HFFc6 (cell line): ENCODE measurements at regions not wholly inside any gene's neighbourhood (a gene's known extent, or its start where the extent isn't known, plus 50 kb on each side); places are given as distances from the start of the nearest gene placed in this dataset.

Experiments used
- DNase-seq: peaks from one replicate; pipeline ENCODE4 v3.0.0-alpha.2; 2018
- H3K27ac Mint-ChIP-seq: 2 replicates; pipeline ENCODE4 v1.8.0; 2020; ENCODE audit warnings: mild to moderate bottlenecking, mixed read lengths
- H3K27me3 Mint-ChIP-seq: 2 replicates; pipeline ENCODE4 v1.8.0; 2021; ENCODE audit warnings: mild to moderate bottlenecking, moderate library complexity, mixed read lengths; ENCODE audit not compliant: insufficient read depth
- H3K36me3 Mint-ChIP-seq: 2 replicates; pipeline ENCODE4 v1.8.0; 2021; ENCODE audit warnings: low read depth, mixed read lengths
- H3K4me1 Mint-ChIP-seq: 2 replicates; pipeline ENCODE4 v1.8.0; 2020; ENCODE audit warnings: low read depth, mixed read lengths
- H3K4me3 Mint-ChIP-seq: 2 replicates; pipeline ENCODE4 v1.8.0; 2020; ENCODE audit warnings: mild to moderate bottlenecking, moderate library complexity, mixed read lengths
- H3K9me3 Mint-ChIP-seq: 2 replicates; pipeline ENCODE4 v1.8.0; 2020; ENCODE audit warnings: mild to moderate bottlenecking, mixed read lengths
- CTCF ChIP-seq: fragments of 200-600 bp; sonication (generic); IDR thresholded peaks from 2 replicates; pipeline ENCODE4 v1.5.0; 2021; ENCODE audit warnings: antibody characterized with exemption, mild to moderate bottlenecking

DNA sequence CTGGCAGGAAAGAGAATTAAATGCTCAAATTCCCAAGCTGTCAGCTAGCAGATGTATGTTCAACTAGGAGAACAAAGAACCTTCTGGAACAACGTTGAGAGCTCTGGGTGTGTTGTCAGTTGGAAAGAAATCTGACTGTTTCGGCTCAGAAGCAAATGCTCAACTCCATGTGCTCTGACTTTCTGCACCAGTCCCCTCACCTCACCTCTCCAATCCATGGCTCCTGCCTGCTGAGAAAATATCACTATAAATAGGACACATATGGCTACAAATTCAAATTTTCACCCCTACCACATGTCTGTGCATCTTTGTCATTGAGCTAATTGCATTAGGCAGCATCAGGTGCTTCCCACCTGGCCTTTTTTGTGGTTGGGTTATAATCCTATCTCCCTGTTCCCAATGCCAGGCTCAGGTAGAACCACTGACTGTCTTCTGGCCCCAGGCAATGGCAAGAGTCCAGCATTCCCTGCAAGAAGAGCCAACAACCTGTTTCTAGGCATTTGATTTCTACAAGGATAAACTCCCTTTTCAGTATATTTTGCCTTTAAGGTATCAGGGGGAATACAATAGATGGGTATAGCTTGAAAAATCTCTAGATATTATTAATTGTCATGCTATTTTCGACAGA lies 142.6 kb upstream of the LSM8 start:
- H3K9me3 Mint-ChIP-seq, result peaks cover 34% of the 10 kb centered on the region
- H3K4me1 Mint-ChIP-seq, result no peaks in the 10 kb centered on the region
- no peak overlapping the region for H3K4me3 Mint-ChIP-seq
- no peak for TF ChIP-seq CTCF
- DNase-seq, result no peak
- no peaks in the 10 kb centered on the region; the same call in 1 of the 2 replicates for H3K27me3 Mint-ChIP-seq
- H3K36me3 Mint-ChIP-seq, result no peaks in the 10 kb centered on the region
- H3K27ac Mint-ChIP-seq, result no peak overlapping the region

GRCh38 chr7:118045629-118046028 lies 138.3 kb upstream of the LSM8 start:
- H3K4me1 Mint-ChIP-seq, result no peaks in the 10 kb centered on the region
- no peak for TF ChIP-seq CTCF
- H3K27me3 Mint-ChIP-seq, result no peaks in the 10 kb centered on the region
- H3K27ac Mint-ChIP-seq, result no peak overlapping the region
- no peak for DNase-seq
- no peak overlapping the region for H3K4me3 Mint-ChIP-seq
- no peaks in the 10 kb centered on the region for H3K36me3 Mint-ChIP-seq
- peaks cover 13% of the 10 kb centered on the region for H3K9me3 Mint-ChIP-seq

DNA sequence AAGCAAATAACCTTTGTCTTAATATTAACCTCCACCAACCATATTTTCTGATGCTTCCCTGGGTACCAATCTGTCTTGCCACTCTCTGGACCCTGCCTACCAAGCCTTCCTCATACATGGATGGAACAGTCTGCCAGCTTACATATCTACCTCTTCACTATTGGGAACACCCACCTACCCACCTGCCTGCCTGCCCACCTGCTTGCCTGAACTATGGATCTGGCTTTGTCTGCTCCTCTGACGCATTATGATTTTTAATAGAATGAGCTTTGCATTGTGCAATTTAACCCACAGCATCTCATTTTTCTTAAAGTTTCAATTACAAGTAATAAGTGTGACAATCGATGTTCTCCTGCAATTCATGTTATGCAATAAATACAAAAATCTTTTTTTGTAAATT lies 137.9 kb upstream of the LSM8 start:
- TF ChIP-seq CTCF, result no peak
- Mint-ChIP-seq H3K27me3 (no peaks in the 10 kb centered on the region), H3K9me3 (peaks cover 11% of the 10 kb centered on the region), H3K4me3 (no peak overlapping the region), H3K36me3 (no peaks in the 10 kb centered on the region), H3K4me1 (no peaks in the 10 kb centered on the region), H3K27ac (no peak overlapping the region)
- no peak for DNase-seq

GRCh38 chr7:118046801-118047200 lies 137.2 kb upstream of the LSM8 start:
- Mint-ChIP-seq H3K4me3 (no peak overlapping the region), H3K4me1 (no peaks in the 10 kb centered on the region), H3K36me3 (no peaks in the 10 kb centered on the region), H3K27me3 (no peaks in the 10 kb centered on the region), H3K27ac (no peak overlapping the region), H3K9me3 (peaks cover 10% of the 10 kb centered on the region)
- TF ChIP-seq CTCF, result no peak
- no peak for DNase-seq

GRCh38 chr7:118052336-118052735 lies 131.6 kb upstream of the LSM8 start:
- Mint-ChIP-seq H3K27me3 (no peaks in the 10 kb centered on the region), H3K36me3 (no peaks in the 10 kb centered on the region), H3K4me3 (no peak overlapping the region), H3K4me1 (no peaks in the 10 kb centered on the region), H3K9me3 (peaks cover 26% of the 10 kb centered on the region), H3K27ac (no peak overlapping the region)
- no peak for TF ChIP-seq CTCF
- no peak for DNase-seq

DNA sequence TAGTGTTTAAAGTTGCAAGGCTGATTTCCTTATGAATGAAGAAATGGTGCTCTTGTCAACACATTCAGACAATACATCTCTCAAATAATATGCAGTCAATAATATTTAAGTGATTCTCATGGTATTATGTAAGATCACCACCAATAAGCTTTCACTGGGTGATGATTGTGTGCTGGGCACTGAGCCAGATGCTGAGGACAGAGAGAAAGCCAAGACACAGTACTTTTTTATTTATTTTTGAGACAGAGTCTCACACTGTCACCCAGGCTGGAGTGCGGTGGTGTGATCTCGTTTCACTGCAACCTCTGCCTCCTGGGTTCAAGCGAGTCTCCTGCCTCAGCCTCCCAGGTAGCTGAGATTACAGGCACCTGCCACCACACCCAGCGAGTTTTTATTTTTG lies 130.6 kb upstream of the LSM8 start:
- Mint-ChIP-seq H3K36me3 (no peaks in the 10 kb centered on the region), H3K4me3 (no peak overlapping the region), H3K27ac (no peak overlapping the region), H3K9me3 (peaks cover 31% of the 10 kb centered on the region), H3K27me3 (no peaks in the 10 kb centered on the region), H3K4me1 (no peaks in the 10 kb centered on the region)
- TF ChIP-seq CTCF, result no peak
- DNase-seq, result no peak
